OCI-M1 (cell line): ENCODE measurements at regions not wholly inside any gene's neighbourhood (a gene's known extent, or its start where the extent isn't known, plus 50 kb on each side); places are given as distances from the start of the nearest gene placed in this dataset.
"Not testable (repeated sequence)": the region's sequence is repeated elsewhere in the genome, so short reads cannot be mapped to it uniquely, and the experiment has no call there.

Experiments
- DNase-seq: peaks from one replicate; lab custom pipeline; 2025; lab: John Stamatoyannopoulos, UW

DNA sequence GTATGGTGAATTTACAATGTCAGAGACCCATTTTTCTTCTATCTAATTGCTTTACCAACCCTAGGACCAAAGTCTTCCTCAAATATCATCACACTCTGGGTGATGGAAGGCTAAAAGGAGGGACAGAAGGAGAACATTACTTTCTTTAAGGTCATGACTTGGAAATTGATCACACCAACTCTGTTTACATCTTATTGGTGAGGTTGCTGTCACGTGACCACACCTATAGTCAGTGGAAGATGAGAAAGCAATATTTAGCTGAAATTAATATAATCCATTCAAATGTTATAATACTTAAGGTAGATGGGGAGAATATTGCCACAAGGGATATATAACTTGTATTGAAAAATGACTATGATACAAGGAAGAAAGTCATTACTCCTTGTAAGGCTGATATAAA is 183.6 kb upstream of the SMIM30 start:
- DNase-seq, result no peak

DNA sequence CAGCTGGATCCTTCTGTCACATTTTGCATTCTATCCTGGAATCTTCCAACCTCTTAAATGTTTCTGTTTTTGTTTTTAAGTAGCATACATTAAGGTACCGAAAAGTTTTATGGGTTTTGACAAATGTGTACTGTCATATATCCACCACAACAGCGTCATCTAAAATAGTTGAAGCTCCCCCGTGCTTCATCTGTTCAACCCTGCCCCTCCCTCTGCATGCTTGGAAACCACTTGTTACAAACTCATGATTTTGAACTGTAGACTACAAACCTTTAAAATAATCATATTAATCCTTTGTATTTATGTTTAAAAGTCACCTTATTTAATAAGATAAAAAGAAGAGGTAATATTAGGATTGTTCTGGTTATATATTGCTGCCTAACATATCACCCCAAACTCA is 182.8 kb upstream of the SMIM30 start:
- no peak for DNase-seq

DNA sequence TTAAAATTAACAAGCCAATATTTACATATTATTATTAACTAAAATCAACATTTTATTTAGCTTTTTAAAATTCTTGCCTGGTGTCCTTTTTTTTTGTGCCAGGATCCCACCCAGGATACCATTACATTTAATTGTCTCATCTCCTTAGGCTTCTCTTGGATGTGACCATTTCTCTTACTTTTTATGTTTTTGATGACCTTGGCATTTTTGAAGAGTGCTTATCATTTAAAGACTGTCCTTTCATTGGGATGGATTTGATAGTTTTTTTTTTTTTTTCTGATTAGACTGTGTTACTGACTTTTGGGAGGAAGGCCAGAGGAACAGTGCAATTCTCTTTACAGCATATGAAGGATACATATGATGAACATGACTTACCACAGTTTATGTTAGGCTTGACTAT is 181.4 kb upstream of the SMIM30 start:
- DNase-seq, result no peak

DNA sequence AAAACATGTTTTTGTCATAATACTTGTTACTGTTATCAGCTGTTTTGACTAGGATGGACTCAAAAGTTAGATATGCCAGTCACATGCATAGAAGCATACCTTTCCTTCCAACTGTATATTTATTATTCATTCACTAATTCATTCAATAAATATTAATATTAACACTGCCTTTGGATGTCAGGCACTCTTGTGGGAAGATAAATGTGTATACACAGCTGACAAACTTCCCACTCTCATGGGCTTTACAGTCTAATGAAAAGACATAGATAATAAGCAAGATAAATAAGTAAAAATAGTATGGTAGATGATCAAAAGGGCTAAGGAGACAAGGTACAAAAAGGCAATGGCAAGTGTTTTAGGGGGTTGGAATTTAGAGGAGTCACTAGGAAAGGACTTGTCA is 180.1 kb upstream of the SMIM30 start:
- no peak for DNase-seq

DNA sequence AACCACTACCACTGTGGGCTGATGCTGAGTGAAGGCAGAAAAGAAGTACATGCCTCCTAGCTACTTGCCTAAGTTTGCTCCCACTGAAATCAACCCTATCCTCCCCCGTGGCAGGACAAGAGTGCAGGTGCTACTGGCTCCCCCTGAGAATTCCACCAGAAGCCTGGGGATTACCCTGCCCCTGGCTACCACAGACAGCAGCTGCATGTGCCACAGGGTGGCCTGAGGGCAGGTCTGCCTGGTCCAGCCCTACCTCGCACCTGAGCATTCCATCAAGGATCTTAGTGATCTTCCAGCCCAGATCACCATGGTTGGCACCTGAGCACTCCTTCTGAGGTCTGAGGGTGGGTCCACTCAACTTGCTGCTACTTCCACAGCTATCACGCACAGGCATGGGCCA is 176.4 kb upstream of the SMIM30 start:
- DNase-seq, result no peak

DNA sequence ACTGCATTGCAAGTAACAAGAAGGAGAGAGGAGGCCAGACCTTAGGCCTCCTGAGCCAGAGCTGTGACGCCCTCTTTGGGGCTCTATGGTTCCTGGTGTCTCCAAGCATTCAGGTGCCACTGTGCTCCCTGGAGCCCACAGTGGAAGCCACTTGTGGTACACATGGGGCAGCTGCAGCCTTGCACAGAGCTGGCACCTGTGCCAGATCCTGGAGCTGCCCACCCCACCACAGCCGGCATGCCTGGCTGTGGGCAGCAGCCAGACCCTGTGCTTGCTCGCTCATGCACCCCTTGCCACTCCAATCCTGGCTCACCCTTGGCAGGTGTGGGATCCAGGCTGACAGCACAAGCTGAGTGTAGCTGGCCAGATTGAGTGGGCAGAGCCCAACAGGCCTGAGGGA is 173.8 kb upstream of the SMIM30 start:
- DNase-seq, result no peak

DNA sequence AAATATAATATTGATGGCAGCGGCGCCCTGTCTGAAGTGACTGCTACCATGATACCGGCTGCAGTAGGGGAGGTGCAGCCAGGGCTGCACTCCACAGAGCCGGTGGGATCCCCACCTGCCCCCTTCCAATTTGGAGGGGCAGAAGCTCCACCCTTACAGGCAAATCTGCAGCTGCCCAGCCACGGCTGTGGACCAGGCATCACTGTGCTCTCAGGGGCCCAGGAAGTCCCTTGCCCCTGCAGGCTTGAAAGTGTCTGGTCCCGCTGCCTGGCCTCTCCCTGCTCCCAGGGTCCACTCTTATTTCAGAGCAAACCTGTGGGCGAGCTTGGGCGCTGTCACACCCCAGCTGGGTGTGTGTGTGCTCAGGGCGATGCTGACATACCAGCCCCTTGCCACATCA is 172.7 kb upstream of the SMIM30 start:
- DNase-seq, result no peak

DNA sequence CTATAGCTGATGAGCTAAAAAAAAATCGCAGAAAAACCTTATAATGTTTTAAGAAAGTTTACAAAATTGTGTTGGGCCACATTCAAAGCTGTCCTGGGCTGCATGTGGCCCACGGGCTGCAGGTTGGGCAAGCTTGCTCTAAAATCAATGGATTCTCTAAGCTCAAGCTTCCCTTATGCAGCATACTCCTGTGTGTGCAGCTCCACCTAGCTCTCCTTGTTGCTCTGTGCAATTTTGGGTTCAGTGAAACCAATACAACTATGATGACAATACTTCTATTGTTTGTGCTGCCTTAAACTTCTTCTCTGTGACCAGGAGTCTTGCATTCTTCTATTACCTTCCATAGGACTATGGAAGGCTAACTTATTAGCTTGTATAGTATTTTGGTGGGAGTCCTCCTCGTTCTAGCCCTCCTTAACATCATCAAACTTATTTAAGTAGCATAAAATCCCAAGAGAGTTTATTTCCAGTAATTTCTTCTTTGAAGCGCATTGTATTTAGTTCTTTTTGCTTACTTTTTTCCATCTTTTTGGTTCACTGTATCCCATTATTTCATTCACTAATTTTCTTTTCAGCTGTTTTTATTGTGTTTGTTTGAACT is 170.9 kb upstream of the SMIM30 start:
- peak; percentile 80 for DNase-seq

DNA sequence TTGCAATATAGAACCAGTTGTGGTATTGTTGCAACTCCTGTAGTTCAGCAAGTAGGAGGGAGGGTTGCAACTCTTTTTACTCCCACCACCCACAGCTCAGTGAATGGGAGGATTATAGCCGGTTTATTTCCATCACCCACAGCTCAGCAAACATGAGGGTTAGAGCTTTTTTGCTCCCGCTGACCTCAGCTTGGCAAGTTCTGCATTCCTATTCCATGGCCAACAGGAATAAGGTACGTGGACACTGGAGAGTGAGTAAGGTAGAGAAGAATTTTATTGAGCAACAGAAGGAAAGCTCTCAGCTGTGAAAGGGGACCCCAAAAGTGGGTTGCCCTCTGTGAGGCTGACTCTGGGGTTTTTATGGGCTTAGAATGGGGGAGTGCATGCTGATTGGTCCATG is 167.1 kb upstream of the SMIM30 start:
- no peak for DNase-seq

DNA sequence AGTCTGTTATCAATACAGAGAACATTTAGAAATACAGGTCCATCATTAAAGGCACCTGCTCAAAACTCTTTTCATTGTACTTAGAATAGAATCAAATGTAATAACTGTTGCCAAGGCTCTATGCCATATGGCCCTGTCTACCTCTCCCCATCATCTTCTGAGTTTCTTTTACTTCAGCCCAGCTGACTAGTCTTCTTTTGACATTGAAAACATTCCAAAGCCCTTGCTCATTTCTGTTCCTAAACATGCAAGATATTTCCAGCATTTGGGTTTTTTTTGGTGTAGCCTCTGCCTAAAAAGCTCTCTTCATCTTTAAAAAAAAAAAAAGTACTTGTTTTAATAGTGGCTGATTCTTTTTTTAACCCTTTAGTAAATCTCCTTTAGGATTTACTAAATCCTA is 165.5 kb upstream of the SMIM30 start:
- DNase-seq, result no peak

DNA sequence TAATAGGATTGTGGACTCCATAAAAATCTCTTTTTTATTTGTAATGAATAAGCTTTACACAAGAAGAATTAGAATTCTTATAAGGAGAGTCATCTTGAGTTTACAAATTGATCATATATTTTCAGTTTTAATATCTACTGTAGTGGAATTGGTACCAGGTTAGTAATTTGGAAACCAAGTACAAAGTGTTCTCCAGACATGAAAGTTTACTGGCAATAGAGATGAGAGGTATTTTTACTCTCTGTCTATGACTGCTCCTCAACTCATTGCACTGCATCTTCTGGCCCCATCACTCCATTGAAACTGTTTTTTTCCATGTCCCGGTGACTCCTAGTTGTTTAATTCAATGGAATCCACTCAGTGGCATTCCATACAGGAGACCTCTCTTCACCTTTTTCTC is 164.5 kb upstream of the SMIM30 start:
- no peak for DNase-seq

DNA sequence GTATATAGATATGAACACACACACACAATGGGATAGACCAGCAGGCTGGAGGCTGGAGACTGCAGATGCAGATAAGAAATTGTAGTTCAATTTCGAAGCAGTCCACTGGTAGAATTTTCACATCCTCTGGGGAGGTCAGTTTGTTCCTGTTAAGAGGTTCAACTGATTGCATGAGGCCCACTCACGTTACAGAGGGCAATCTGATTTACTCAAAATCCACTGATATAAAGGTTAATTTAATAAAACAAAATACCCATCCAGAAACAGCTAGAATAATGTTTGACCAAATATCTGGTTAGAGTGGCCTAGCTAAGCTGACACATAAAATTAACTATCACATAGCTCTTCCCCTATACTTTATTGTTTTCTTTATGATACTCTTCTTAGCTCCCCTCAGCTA is 162.9 kb upstream of the SMIM30 start:
- peak; percentile 62 for DNase-seq

DNA sequence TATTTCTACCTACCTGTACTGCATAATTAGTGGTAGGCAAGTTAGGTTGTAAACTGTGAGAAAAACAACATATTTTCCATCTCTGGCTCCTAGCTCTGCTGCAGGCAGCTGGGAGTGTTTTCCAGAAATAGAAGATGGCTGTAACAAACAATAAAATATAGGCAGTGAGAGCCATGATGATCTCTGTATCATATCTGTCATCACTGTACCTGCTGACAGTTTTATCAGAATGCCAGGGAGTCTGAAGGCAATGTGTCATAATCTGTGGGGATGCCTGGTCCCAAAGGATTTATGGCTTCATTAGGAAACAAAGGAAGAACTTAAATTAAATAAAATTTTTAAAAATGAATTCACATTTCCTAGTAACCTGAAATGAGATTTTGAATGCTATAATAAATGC is 160.9 kb upstream of the SMIM30 start:
- DNase-seq, result no peak

DNA sequence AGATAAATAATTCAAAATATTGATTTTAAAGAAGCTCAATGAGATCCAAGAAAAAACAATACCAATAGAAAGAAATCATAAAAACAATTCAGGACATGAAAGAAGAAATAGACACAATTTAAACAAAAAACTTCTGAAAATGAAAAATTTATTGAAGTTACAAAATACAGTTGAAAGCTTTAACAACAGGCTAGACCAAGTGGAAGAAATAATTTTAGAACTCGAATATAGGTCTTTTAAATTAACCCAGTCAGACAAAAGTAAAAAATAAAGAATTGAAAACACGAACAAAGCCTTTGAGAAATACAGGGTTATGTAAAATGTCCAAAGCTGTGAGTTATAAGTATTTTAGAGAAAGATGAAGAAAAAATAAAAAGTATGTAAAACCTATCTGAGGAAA is 152.4 kb upstream of the SMIM30 start:
- DNase-seq, result no peak

DNA sequence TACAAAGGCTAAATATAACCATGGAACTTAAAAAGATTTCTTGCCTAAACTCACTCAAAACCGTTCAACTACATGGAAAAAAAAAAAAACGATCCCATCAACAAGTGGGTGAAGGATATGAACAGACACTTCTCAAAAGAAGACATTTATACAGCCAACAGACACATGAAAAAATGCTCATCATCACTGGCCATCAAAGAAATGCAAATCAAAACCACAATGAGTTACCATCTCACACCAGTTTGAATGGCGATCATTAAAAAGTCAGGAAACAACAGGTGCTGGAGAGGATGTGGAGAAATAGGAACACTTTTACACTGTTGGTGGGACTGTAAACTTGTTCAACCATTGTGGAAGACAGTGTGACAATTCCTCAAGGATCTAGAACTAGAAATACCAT is 151.2 kb upstream of the SMIM30 start:
- not testable (repeated sequence) for DNase-seq

DNA sequence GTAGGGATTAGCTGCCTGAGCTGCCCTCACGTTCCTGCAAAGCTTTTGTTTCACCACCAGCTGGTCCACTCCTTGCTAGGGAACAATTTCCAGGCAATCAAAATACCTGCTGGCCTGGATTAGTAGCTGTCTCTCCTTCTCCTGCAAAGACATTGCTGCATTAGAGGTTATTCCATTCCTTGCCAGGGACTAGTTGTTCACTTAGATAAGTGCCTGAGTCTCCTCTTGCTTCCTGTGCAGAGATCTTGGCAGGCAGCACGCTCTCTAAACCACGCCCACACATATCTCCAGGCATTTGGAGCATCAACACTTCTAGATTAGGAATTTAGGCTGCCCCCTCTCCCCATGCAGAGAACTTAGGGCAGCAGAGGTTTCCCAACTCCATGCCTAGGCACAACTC is 150.4 kb upstream of the SMIM30 start:
- DNase-seq, result no peak

DNA sequence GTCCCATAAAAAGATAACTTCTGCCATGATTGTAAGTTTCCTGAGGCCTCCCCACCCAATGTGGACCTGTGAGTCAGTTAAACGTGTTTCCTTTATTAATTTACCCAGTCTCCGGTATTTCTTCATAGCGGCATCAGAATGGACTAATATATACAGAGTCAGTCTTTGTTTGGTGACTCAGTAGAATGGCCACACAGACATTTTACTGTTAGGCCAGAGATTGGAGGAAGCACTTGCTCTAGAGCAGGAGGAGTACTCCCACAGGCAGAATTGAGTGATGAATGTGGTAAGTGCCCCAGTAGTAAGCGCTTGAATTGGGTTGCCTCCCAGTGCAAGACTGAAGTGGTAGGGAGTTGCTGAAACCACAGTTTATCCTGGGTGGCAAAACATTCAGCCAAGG is 149.5 kb upstream of the SMIM30 start:
- no peak for DNase-seq

DNA sequence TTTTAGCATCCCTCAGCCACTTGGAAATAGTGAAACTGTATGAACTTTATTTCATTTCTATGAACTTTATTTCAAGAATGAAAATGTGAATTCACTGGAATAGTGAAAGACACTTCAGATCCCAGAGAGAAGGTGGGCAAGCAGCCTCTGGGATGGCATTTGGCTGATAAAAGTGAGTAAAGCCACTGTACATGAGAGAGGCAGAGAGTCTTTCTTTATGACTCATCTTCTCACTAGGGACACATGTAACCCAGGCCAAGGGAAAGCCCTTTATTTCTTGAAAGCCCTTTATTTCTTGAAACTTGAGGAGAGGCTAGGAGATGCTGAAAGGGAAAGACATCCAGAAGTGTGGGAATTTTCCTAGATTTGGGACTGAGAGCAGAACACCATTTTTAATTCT is 148.9 kb upstream of the SMIM30 start:
- DNase-seq, result no peak

DNA sequence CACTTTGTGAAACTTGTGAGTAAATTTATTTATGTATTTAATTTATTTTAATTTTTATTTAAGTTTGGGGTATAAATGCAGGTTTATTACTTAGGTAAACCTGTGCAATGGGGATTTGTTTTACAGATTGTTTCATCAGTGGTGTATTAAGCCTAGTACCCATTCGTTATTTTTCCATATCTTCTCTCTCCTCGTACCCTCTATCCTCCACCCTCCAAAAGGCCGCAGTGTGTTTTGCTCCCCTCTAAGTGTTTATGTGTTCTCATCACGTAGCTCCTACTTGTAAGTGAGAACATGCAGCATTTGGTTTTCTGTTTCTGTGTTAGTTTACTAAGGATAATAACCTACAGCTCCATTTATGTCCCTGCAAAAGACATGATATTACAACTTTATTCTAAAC is 145.4 kb upstream of the SMIM30 start:
- no peak for DNase-seq

DNA sequence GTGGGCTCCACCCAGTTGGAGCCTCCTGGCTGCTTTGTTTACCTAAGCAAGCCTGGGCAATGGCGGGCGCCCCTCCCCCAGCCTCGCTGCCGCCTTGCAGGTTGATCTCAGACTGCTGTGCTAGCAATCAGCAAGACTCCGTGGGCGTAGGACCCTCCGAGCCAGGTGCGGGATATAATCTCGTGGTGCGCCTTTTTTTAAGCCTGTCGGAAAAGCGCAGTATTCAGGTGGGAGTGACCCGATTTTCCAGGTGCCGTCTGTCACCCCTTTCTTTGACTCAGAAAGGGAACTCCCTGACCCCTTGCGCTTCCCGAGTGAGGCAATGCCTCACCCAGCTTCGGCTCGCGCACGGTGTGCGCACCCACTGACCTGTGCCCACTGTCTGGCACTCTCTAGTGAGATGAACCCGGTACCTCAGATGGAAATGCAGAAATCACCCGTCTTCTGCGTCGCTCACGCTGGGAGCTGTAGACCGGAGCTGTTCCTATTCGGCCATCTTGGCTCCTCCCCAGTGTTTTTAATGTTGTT is 144.9 kb upstream of the SMIM30 start:
- not testable (repeated sequence) for DNase-seq

DNA sequence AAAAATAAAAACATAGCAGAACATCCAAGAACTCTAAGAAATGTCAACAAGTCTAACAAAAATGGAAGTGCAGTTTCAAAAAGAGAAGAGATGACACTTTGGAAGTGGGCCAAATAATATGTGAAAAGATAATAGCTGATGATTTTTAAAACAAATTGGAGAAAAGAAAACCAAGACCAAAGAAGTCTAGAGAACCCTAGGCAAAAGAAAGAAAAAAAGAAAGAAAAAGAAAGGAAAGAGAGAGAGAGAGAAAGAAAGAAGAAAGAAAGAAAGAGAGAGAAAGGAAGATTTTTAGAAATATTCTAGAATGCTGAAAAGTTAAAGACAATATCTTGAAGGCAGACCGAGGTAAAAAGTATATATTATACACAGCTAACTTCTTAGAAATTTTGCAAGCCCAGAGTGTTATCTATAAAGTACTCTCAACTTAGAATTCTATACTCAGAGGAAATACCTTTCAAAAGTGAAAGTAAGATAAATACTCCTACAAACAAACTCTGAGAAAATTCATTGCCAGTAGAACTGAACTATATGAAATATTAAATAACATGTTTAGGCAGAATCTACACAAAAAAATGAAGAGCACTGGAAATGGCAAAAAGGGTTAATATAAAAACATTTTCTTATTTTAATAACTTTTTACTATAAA is 138.7 kb upstream of the SMIM30 start:
- peak; percentile 66 for DNase-seq

DNA sequence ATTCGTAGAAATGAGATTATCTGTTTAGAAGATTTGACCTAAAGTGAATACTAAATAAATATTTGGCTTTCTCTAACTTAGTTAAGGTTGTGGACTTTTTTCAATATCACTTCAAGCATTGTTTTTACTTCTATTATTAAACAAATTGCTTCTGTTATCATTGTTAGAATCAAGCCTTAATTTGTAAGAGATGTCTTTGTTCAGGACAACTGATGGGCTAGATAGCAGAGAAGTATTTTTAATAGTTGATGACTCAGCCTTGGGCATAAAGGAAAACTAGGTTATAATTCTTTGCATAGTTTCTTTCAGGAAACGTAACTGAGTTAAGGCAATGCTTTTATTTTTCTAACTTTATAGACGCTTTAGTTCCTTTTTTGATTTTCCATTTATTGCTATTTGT is 128.8 kb upstream of the SMIM30 start:
- DNase-seq, result no peak

DNA sequence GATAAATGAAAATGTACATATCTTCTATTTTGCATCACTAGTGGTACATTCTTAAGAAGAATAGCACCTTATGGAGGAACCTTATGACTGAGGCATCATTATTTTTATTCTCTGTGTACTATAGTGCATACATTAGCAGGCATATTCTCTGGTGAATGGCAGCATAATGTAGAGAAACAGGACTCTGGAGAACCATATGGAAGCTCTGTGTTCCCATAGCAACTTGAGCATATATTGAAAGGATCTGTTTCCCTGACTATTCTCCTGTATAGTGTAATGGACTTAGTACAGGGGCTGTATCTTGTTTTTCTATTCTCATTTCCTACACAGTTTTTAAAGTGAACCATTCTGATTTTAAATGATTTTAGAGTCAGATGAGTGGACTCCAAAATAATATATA is 128.4 kb upstream of the SMIM30 start:
- no peak for DNase-seq

DNA sequence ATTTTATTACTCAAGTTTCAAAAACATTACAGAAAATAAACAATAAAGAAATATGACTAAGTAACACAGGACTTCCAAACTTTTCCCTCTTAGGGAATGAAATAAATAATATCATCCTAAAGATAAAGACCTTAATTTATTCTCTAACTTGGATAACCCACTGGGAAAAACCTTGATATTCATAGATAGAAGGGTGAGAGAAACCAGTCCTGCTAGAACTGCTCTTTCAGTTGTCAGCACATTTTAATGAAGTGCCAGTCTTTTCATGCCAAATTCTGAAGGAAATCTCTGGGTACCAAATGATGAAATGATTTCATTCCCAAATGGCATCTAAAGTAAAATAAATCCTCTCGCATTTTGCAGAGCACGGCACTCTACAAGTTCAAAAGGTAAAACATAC is 114.5 kb upstream of the SMIM30 start:
- no peak for DNase-seq
